ENCODE measurements at regions not wholly inside any gene's neighbourhood (a gene's known extent, or its start where the extent isn't known, plus 50 kb on each side); places are given as distances from the start of the nearest gene placed in this dataset.

DNA sequence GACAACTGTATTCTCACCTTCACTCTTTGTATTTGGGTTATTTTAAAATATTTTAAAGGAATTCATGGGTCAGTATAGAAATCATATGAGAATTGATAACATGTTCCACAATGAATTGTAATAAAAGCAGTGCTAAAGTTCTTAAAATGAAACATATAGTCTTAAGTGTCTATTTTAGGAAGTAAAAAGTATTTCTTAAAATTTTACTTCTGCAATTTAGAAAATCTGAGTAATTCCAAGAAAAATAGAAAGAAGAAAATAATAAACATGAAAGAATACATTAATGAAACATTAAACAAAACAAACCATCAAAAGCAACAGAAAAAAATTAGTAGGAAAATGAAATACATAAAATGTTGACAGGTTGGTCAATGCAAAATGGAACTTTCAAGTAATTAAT is 332.4 kb downstream of the ETS1 start:
- DNase-seq = no peak

- peak; percentile 71 for DNase-seq
Measured at GRCh38 chr11:128251140-128251539, 336.2 kb downstream of the ETS1 start.

DNA sequence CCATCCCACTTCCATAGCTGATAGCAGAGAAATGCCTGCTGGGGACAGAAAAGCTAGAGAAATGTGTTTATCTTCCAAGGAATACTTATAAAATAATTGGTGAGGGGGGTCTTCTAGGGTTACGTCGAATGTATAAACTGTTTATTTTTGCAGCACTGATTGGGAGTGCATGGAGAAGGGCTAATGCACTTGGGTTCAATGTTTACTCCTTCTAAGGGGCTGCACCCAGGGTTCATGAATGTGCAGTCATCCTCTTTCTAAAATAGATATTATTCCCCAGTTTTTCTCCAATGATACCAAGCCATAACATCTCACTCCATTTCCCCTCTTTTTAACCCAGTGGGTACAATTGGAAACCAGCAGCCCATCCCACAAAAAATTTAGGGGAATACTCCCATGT is 336.9 kb downstream of the ETS1 start:
- no peak for DNase-seq

DNA sequence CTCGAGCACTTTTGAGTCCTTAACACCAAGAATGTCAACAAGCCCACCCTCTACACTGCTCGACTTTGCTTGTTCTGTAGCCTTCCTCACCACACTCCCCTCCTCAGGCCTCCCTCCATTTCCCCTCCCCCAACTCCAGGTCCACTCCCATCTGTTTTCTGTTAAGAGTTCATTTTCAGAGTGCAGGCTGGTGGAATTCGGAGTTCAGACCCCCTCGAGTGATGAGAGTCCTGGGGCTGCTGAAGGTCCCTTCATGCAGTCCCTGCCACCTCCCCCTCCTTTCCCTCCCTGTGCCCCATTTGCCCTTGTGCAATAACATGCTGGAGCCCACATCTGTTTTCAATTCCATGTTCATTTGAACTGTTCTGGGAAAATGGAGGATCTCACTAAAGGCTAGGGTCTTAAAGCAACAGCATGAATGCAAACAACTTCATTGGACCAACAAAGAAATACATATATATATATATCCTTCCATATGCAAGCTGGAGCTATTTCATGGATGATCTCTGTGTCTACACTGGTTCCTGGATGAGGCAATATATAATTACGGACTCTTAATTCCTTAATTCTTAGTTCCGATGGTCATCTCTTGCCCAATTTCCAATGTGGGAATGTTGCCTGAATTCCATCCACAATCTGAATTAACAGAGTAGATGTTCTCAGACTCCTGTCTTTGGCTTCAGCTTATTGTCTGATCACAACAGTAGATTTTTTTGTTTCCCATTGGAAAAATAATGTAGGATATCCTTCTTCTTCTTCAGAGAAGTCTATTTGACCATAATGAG is 340.4 kb downstream of the ETS1 start:
- DNase-seq = peak; percentile 87

GRCh38 chr11:128246364-128246801 is 341.0 kb downstream of the ETS1 start:
- DNase-seq = peak; percentile 92

DNA sequence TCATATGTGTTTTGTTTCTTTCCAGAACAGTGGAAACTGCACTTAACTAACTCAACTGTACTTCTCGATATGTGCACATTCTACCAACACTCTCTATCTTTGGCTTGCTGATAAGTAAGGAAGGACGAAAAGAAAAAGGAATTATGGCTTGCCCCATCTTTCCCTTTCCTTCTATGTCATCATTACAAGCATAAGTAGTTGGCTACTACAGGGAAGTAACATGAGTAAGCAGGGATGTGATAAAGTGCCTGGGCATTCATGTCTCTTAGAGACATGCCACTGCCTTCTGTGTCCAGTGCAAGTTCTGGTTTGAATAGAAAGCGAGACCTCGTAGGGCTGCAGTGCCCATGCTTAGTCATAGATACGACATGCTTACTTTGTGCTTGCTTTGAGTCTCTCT is 342.5 kb downstream of the ETS1 start:
- DNase-seq = no peak

GRCh38 chr11:128242451-128242850 is 344.9 kb downstream of the ETS1 start:
- no peak for DNase-seq

DNA sequence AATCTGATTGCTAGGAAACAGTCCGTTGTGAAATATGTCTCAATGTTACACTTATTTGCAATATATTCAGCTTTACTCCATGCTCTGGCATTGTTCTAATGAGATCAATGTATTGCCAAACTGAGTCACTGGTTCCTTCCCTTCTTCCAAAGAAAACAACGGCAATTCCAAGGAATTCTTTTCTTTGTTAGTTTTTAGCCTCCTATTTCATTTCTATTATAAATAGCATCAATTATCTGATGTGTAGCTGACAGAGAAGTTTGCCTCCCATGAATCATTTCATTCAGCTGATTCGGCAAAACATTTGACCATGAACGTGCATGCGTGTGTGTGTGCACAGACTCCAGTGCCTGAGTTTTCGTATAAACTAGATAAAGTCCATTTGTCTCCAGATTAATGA is 346.8 kb downstream of the ETS1 start:
- peak; percentile 74 for DNase-seq

DNA sequence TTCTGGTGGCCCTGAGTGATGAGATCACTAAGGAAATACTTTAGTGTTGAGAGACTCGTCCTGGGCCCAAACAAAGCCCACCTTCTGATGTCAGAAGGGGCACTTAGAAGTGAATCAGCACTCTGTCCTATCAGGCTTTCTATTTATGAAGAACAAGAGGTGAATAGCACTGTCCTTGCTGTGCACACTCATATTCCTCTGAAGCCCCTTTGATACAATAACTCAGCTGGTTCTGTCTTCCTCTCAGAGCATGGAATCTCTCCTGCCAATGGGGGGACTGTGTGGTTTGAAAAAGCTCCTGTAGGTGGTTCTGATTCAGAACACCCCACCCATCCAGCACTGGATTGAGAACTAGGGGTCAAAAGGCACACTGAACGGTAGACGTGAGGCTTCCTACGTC is 348.1 kb downstream of the ETS1 start:
- DNase-seq = no peak

GRCh38 chr11:128238521-128239265 is 348.7 kb downstream of the ETS1 start:
- no peak for DNase-seq

GRCh38 chr11:128236506-128237498 is 350.6 kb downstream of the ETS1 start:
- no peak for DNase-seq

DNA sequence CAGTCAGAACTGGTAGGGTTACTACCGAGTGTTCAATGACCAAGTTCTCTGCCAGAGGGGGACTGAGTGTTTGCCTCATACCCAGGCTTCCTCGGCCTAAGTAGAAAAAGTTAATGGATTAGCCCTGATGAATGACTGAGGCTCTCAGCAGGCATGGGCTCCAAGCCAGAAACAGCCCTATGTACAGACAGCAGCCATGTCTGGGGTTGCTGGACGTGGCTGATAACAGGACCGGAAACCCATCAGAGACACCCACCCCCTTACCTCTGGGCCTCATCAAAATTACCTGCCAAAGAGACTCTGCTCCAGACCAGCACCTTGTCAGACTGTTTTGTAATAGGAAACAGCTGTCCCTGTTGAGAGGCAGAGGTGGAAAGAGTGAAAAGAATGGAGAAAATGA is 351.4 kb downstream of the ETS1 start:
- DNase-seq = peak; percentile 46

DNA sequence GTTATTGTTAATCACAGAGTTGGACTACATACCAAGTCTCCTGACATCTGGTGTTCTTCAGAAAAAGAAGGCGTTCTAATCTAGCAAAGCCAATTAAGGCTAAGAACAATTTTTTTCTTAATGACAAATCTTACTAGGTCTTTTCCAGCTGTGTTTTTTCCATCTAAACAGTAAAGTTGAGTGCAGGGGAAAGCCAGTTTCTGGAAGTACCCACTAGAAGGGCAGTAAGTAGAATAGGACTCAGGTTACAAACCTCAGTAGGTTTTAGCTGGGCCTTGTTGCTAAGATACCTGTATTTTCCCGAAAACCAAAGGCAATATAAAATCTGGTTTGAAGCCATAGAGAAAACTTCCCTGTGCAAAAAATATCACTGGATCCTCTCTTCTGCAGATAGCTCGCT is 351.9 kb downstream of the ETS1 start:
- DNase-seq = no peak

DNA sequence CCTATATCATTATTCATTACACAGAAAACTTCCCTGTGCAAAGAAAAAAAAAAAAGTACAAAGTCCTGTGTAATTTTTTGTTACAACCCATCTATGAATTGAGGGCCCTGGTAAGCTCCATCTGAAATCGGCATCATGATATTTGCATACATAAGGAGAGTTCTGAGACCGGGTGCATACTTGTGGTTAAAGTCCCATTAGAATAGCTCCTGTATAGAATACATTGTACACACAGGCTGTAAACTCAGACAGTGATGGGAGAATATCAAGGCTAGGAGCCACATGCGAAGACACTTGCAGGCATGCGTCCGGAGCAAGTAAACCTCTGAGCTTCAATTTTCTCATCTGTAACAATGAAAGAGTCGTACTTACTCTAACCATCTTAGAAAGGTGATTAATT is 353.2 kb downstream of the ETS1 start:
- DNase-seq = peak; percentile 51

GRCh38 chr11:128232588-128232987 is 354.8 kb downstream of the ETS1 start:
- DNase-seq = no peak

DNA sequence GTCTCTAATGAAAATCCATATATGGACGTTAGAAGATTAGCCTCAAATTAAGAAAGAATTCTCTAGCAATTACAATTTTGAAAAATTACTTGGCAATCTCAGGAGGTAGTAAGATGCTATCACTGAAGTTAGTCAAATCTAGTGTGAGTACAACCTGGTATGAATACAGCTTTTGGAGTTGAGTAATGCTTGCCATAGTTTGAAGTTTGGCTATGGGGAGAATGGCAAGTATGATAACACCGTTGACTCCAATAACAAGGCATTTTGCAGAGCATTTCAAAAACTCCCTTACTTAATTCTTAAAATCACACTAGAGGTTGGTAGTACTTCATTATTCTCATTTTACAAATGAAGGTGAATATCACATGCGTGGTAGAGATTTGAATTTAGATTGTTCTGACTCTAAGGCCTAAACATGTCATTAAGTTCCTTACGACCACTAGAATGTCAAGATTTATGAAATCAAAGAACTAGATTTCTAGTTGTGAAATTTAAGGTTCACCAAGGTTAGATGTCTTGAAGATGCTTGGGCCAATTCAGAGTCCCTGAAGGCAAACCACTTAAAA is 355.4 kb downstream of the ETS1 start:
- no peak for DNase-seq

GRCh38 chr11:128227466-128227865 is 359.9 kb downstream of the ETS1 start:
- DNase-seq = no peak

GRCh38 chr11:128226106-128226716 is 361.1 kb downstream of the ETS1 start:
- DNase-seq = no peak

GRCh38 chr11:128222245-128222884 is 365.0 kb downstream of the ETS1 start:
- peak; percentile 54 for DNase-seq

GRCh38 chr11:128219731-128220120 is 367.6 kb downstream of the ETS1 start:
- DNase-seq = no peak

GRCh38 chr11:128216198-128216597 is 371.2 kb downstream of the ETS1 start:
- no peak for DNase-seq
